GM18502 (cell line): ENCODE measurements at regions not wholly inside any gene's neighbourhood (a gene's known extent, or its start where the extent isn't known, plus 50 kb on each side); places are given as distances from the start of the nearest gene placed in this dataset.
"Not testable (repeated sequence)": the region's sequence is repeated elsewhere in the genome, so short reads cannot be mapped to it uniquely, and the experiment has no call there.

Source experiments
- ATAC-seq: cut with Tn5 transposase; IDR thresholded peaks from one replicate; pipeline ENCODE4 v1.9.1; 2021; ENCODE audit warnings: mild to moderate bottlenecking; ENCODE audit not compliant: unreplicated experiment, poor library complexity

DNA sequence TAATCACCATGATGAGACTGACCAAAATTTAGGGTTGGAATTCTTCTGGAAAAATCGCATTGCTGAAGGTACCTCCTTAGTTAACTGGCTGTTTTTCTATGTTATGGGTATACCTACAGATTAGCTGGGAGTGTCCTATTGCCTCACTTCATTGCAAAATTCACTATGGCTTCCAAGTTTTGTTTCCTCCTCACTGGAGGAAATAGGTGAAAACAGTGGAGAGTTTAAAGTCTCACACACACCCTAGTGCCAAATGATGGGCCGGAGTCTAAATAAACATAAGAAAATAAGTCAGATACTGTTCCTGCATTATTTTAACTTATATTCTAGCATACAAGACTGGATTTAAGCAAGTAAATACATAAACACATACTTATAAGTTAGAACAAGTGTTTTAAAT is 98.2 kb downstream of the AHR start:
- no peak for ATAC-seq

DNA sequence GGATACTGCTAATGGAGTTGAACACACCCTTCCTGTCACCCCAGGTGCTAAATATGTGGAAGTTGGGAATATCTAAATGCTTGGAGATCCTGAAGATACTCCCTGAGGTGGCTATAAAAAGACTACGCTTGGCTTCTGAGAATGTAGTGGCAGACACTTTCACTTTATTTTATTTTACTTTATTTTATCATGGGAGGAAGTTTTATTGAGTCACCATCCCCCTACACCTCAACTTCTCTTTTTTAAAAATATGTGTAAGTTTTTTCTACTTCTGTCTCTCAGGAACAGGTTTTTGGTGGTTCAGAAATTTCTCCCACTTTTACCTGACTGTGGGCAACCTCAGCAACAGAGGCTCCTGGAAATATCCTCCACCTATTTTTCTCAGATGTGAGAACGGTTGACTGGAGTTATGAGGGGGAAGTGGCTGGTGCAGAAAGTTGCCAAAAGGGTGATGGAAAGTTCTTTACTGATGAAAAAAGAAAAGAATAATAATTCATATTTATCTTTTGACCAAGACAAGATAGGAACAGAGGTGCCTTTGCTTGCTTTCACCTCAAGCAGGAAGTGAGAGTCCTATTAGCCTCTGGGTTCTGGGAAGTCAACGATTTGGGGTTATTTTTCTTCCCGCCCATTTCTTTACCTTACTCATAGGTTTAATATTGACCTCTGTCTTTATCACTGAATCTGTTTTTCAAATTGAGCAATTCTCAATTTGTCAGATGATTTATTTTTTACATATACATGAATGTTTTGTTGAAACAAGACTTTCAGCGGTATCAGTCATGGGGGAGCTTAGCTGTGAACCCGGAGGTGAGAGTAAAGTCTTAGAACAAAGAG is 103.6 kb downstream of the AHR start:
- ATAC-seq: peak; percentile 81

DNA sequence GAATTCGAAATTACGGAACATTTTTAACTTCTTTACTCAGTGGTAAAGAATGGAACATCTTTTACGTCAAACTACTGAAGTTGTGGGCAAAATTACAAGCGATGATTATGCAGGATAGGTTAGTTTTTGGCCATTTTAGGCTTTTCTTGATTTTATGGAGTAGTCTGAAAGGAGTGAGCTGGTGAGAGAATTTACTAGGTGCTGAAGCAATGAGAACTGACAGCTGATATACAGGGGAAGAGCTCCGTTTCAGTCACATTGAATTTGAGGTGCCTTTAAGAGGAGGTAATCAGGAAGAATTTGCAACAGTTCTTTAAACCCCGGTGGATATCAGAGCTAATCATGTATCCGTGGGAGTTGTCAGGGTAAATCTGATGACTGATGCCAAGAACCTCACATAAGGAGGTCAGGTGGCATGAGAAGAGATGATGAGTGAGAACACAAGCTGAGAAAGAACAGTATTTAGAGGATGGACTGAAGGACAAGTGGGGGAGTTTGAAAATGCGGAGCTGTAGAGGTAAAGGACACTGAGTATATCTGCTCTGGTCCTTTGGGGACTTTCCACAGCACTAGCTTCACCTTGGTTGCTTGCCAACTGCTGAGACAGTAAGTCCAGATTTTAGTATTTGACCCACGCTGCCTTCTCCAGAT is 104.3 kb downstream of the AHR start:
- peak; percentile 80 for ATAC-seq

DNA sequence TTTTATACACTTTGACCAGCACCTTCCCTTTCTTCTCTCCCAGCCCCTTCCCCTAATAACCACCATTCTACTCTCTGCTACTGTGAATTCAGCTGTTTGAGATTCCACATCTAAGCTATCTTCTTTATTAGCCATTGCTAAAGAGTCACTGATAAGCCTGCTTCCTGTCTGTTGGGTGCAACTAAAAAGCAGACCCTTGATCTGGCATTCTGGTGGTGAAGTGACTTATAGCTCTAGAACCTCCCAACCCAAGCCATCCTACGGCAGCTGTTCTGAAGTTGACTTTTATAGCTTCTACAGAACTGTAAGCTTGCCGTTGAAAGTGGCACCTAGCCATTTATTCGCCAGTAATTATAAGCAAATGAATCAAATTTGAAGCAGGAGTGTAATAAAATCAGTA is 105.6 kb downstream of the AHR start:
- ATAC-seq: no peak

DNA sequence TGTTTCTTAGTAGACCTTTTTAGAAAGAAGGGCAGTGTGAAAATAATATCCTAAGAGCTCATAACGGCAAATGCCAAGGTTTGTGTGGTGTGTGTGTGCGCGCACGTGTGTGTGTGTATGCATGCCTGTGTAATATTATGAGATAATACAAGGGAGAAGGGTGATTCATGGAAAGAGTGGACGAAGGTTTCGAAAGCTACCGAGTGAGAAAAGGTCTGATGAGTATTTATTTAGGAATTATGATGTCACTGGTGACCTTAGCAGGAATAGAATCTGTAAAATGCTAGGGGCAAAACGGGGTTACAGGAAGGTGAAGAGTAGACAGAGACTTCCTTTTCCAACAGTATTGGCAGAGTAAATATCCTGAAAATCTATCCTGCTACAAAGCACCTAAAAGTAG is 107.3 kb downstream of the AHR start:
- ATAC-seq: no peak

DNA sequence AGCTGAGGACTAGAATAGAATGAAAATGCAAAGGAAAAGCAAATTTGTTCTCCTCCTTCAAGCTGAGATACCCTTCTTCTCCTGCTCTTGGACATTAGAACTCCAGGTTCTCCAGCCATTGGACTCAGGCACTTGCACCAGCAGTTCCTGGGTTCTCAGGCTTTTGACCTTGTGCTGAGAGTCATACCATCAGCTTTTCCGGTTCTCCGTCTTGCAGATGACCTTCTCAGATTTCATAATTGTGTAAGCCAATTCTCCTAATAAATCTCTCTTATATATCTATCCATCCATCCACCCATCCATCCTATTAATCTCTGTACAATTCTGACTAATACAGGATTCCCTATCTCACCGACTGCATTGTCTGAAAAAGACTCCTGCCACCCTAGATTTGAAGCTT is 108.3 kb downstream of the AHR start:
- ATAC-seq: no peak

DNA sequence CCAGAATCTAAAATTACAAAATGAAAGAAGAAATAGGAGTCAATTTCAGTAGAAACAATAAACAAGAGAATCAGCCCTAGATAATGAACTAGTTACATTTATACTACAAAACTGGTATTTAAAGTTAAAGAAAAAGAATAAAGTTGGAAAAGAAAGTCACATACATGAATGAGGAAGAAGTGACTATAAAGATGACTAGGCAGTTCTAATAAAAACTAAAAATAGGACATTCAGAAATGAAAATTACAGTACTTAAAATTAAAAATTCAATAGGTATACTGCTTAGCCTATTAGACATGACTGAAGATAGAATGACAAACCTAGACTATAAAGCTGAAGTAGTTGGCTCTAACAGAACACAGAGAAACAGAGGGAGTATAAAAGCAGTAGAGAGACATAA is 108.8 kb downstream of the AHR start:
- ATAC-seq: no peak

DNA sequence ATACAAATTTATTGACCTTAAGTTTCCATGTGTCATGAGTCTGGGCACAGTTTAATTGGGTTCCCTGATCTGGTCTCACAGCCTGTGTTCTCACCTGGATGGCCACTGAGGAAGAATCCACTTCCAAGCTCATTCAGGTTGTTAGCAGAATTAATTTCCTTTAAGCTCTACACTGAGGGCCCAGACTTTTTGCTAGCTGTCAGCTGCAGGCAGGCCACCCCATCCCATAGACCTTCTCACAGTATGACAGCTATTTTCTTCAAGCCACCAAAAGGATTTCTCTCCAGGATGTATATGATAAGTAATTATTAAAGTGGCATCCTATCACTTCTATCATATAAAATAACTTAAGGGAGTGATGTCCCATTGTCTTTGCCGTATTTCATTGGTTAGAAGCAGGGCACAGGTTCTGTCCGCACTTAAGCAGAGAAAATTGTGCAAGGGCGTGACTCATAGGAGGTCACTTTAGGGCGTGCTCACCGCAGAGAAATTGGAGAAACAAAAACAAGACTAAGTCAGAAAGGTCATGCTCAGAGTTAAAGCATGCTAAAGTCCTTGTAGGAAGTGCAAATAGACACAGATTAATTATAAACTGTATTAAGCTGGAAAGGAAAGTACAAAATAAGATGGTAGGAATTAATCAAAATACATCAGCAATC is 109.9 kb downstream of the AHR start:
- no peak for ATAC-seq

DNA sequence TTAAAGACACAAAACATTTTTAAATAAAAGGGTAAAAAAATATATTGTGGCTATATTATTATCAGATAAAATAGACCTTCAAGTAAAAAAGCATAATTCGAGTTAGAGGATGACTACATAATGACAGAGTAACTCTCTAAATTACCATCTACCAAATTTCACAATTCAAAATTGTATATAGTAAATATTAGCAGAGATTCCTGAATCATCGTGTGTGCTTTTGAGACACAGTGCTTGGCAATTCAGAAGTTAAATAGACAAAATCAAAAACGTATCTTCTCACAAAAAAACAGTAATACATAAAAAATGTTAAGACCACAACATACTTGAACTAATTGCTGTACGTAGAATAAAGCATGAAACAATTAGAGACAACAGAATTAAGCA is 110.4 kb downstream of the AHR start:
- no peak for ATAC-seq

DNA sequence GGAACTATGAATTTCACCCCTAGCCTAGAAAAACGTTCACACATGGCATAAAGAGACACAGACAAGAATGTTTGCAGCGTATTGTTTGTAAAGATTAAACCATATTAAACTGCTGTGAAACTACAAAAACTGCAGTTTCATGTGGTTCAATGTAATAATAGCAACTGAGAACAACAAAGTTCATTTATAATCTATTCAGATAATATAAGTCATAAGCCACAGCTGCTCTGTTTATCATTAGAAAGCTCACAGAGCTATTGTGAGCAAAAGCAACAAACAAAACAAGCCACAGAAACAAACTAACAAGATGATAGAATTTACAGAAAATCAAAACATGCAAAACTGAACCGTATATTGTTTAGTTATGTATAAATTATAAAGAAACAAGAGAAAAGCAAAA is 113.5 kb downstream of the AHR start:
- no peak for ATAC-seq

DNA sequence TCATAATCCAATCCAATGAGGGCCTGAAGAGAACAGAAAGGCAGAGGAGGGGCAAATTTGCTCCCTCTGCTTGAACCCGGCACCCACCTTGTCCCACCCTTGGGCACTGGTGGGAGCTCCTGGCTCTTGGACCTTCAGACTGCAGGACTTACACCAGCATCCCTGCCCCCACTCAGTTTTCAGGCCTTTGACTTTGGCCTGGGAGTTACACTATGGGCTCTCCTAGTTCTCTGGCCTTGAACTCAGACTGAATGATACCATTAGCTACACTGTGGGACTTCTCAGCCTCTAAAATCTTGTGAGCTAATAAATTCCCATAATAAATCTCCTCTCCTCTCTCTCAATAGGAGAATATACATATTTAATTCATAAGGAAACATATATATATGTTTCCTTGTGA is 114.4 kb downstream of the AHR start:
- ATAC-seq: no peak

DNA sequence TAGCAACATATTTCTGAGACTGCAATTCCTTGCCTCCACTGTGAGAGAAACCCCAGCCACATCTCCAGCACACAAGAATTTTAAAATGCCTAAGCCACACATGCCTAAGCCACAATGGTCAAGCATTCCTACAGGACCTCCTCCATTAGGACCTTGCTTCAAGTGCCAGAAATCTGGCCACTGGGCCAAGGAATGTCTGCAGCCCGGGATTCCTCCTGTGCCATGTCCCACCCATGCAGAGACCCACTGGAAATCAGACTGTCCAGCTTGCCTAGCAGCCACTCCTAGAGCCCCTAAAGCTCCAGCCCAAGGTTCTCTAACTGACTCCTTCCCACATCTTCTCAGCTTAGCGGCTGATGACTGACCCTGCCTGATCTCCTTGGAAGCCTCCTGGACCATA is 117.5 kb downstream of the AHR start:
- no peak for ATAC-seq

DNA sequence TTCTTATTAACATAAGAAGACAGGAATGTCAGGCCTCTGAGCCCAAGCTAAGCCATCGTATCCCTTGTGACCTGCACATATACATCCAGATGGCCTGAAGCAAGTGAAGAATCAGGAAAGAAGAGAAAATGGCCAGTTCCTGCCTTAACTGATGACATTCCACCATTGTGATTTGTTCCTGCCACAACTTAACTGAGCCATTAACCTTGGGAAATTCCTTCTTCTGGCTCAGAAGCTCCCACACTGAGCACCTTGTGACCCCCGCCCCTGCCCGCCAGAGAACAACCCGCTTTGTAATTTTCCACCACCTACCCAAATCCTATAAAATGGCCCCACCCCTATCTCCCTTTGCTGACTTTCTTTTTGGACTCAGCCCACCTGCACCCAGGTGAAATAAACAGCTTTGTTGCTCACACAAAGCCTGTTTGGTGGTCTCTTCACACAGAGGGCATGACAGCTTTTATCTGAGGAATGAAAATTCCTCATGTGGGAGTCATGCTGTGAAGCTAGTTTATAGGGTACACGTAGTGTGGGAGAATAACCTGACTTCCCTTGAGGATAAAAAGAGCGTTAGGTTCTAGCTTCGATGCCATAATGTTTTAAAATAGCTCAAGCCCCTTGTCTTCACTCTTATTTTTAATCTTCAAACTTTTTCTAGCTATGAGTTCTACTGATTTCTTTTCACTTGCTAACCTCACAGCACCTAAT is 122.0 kb downstream of the AHR start:
- not testable (repeated sequence) for ATAC-seq

DNA sequence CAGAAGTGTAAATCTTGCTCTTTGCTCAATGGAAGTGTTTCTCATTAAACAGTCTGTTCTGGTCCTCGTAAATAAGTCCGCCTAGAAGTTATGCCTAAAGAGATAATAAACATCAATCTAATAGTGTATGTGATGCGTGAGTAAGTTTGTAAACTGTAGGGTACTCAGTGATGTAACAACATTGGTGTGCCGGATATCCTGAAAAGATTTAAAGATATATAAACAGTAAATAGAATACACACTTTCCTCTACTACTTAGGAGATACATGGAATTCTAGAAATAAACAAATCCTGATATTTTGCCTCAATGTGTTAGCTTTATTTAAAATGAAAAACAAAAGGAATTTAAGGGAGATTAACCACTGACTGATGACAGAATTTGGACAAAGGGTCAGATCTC is 123.5 kb downstream of the AHR start:
- no peak for ATAC-seq

DNA sequence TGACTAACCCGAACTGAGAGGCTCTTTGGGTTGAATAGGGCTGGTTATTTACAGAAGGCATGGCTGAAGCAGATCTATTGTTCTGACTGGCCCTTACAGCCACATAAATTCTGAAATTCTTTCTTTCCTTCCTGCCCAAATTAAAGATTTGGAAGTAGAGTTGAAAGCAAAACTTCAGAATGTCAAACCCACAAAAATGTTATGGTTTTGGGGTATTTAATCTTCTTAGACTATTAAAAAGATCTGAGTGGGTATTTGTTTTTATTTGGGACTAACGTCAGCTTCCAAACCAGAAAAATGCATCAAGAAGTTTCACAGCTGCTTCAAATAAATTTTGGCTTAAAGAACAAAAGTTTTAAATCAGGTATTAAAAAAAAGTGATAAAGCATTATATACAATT is 124.5 kb downstream of the AHR start:
- no peak for ATAC-seq

DNA sequence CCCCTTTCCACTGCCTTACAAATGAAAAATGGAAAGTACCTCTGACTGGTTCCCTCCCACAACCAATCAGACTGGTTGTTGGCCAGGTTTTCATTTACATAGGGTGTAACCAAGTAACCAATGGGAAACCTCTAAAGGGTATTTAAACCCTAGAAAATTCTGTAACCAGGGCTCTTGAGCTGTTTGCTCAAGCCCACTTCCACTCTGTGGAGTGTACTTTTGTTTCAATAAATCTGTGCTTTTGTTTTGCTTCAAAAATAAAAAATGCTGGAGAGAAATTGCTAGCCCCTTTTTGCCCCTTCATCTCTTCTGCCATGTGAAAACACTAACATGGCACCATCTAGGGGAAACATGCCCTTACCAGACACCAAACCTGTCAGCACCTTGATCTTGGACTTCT is 129.5 kb downstream of the AHR start:
- ATAC-seq: no peak

DNA sequence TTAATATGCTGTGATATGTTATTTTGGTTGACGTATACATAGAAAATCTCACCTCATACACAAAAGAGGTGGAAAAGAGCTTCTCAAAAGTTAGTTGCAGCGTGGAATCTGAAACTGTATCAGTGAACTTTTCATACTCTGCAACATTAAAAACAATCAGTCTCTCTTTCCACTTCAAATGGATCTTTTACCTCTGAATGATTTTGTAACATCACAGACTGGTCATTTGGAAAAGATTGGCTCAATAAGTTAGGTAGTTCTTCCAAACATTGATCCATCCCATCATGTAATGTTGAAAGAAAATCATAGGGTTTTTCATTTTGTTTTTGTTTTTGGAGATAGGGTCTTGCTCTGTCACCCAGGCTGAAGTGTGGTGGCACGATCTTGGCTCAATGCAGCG is 131.1 kb downstream of the AHR start:
- ATAC-seq: no peak

DNA sequence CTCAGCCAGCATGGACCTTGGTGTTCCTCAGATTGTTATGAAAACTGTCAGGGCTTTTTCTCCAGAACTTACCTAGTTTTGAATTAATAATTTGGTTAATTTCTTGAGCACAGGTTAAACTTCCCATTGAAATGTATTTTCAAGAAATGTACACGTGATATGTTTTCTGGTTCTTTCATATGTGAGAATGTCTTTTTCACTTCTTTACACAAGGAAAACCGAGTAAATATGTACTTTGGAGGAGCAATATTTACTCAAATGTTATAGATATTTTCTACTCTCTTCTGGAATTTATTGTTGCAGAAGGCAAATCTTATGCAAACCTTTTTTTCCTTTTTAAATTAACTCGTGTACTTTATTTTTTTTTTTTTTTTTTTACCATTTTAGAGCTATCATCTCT is 134.3 kb downstream of the AHR start:
- no peak for ATAC-seq

DNA sequence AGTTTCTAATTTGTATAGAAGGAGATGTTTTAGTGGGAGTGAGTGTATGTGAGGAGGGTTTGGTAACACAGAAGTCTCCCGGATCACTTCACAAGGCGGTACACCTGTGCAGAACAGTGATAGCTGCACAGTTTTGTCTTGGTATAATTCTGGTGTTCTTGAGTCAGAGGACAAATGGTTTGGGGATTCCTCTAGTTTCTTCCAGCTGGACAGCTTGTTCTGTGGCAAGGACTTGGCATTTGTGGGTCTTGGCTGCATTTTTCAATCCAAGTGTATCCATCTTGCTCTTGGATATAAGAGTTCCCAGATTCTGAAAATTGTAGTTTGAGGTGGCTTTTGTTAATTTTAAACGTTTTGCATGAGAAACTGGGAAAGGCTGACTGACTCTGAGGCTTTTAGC is 135.7 kb downstream of the AHR start:
- no peak for ATAC-seq

DNA sequence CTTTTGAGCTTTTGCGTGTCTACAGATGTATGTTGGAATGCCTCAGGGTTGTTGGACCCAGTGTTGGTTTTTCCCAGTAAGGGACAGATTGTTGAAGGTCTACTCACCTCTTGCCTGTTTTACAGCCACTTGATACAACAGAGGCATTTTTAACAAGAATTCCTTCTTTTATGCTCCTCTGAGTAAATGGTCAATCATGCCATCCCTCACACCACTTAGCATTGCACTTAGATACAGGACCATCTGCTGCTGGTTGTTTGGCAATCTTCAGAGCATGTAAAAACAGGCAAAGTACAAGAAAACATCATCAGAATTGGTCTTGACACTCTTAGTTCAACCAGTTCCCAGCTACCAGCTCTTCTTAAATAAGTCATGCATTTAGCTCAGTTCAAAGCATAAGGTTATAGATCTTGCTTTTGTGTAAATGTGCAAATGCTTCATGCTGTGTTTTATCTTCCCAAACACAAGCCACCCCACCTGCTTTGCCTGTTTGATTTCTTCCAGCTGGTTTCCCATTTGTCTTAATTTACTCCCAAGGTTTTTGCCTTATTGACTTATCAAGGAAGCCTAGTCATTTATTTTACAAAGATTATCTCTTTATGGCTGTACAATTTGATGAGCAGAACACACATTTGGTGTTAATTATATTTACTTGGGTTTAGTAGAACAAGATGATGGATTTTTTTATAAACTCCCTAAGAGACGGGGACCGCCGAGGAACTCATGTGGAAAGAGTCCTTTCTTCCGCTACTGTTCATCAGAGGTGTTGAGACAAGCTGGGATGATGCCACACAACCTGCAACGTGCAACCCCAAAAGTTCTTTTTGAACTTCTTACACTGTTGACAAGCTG is 136.6 kb downstream of the AHR start:
- ATAC-seq: no peak
